Activated effector memory CD4-positive, alpha-beta T cell treated with anti-CD3 and anti-CD28 coated beads, Interleukin-2, amount 50 U/mL, for 16 hours (primary cell): ENCODE measurements at regions not wholly inside any gene's neighbourhood (a gene's known extent, or its start where the extent isn't known, plus 50 kb on each side); places are given as distances from the start of the nearest gene placed in this dataset.
"Not testable (repeated sequence)": the region's sequence is repeated elsewhere in the genome, so short reads cannot be mapped to it uniquely, and the experiment has no call there.

Experiments used
- DNase-seq: peaks from one replicate; pipeline ENCODE4 v3.0.0-alpha.2; 2020

DNA sequence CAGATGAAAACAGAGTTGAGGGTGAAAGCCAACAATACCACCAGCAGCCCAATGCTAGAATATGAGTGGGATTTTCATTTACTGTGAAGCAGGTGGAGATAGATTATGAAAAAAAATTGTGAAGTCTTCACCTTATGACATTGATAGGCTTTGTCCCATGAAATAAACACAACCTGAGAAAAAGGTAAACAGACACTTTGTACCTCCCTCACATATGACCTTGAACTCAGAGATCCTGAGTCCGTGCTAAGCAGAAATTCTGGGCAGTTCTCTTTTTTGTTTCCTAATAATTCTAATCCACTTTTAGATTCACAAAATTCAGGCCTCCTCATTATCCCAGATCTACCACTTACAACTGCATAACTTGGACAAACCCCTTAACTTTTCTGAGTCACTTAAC, 127.3 kb upstream of the RORB start:
- no peak for DNase-seq

- no peak for DNase-seq
These were observed 123.8 kb upstream of the RORB start for GRCh38 chr9:74373348-74373747.

GRCh38 chr9:74379718-74380117, 117.4 kb upstream of the RORB start:
- no peak for DNase-seq

- DNase-seq, result no peak
These were observed 105.3 kb upstream of the RORB start for GRCh38 chr9:74391816-74392215.

DNA sequence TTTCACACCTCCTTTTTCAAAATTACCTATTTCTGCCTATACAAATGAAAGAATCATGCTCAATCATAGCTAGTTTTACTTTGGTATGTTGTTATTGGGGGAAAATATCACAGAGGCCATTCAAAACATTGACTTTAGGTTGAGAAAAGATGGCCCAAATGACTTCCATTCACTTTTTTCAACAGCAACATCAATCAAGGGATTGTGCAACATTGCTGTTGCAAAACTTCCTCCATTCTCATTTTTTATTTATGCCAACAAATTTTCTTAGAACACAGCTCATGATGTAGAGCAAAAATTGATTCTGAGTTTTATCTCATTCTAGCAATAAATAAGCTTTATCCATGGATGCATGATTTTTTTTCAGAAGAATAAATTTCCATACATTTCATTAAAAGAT, 93.6 kb upstream of the RORB start:
- no peak for DNase-seq

GRCh38 chr9:74404620-74405019, 92.5 kb upstream of the RORB start:
- DNase-seq, result no peak

GRCh38 chr9:74407166-74407565, 90.0 kb upstream of the RORB start:
- no peak for DNase-seq

DNA sequence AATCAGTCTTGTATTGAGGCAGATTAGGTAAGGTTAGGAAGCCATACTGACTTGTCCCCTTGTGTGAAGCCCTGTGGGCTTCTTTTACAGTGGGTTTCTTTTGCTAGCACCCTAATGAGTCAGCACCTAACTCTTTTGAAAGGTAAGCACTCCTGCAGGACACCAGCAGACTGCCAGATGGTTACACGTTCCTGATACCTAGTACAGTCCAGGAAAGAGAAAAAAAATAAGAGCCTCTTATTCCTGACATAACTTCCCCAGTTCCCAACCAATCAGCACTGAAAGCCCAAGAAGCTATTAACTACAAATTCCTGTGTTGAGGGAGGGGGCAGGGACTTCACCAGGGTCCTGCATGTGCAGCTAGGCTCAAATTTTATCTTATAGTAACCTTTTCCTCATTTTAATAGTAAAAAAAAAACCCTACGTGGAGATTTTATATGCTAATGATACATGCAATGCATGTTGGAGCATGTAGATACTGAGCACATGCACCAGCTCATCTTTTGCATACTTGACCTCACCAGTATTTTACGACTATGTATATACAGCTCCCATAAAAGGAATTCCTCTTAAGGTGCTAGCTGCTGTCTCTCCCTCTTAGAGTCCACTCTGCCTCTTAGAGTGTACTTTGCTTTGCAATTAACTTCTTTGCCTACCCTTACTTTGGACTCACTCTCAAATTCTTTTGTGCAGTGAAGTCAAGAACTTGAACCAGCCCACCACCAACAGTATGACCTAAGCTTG, 84.7 kb upstream of the RORB start:
- DNase-seq, result no peak

- no peak for DNase-seq
These were observed 83.3 kb upstream of the RORB start for GRCh38 chr9:74413876-74414275.

- DNase-seq, result no peak
These were observed 82.8 kb upstream of the RORB start for GRCh38 chr9:74414325-74414724.

GRCh38 chr9:74415995-74416394, 81.1 kb upstream of the RORB start:
- no peak for DNase-seq

DNA sequence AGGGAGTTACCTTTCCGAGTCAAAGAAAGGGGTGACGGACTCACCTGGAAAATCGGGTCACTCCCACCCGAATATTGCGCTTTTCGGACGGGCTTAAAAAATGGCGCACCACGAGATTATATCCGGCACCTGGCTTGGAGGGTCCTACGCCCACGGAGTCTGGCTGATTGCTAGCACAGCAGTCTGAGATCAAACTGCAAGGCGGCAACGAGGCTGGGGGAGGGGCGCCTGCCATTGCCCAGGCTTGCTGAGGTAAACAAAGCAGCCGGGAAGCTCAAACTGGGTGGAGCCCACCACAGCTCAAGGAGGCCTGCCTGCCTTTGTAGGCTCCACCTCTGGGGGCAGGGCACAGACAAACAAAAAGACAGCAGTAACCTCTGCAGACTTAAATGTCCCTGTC, 72.6 kb upstream of the RORB start:
- not testable (repeated sequence) for DNase-seq

DNA sequence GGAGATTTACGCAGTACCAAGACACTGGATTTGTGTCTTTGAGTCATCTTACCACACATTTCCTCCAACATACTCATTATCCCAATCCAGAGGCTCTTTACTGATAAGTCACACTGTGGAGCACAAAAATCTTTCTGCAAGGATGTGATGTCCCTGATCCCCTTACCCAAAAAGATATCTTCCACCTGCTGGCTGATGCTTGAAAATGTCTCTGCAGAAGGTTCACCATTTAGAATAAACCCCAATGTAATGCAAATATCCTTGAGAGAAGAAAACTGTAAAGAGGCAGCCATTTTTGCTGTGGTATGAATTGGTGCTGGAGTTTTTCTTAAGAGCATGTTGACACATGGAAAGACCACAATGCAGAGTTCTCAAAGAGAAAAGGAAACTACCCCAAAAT, 65.7 kb upstream of the RORB start:
- DNase-seq, result no peak

DNA sequence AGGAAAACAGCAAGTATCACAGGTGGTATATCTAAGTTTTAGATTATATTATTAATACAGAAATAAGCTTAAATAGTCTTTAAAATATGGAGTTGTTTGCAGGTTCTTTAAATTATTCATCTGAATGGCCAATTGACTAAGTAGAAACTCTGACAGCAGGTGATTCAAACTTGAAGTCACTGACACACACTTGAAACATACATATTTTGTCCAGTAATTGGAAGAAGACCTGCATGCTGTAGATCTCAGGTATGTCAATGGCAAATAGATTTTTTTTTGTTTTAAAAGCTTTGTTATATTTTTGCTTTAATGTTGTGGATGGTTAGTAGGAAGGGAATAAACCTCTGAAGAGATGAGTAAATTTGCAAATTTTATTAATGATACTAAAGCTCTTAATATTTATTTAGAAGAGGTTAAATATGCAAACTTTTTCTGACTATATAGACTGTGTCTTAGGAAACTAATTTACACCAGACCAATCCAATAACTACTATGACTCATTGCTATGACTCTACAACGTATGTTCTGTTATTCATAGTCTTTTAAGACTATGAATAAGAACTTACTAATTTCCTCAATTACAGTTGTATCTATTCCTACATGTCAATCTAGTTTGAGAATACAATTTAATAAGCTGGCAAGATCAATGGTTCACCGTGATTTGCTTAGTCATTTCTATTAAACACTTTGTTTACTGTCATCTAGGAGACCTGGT, 53.9 kb upstream of the RORB start:
- no peak for DNase-seq

GRCh38 chr9:74444369-74444768, 52.8 kb upstream of the RORB start:
- no peak for DNase-seq
